WTC11 (cell line): ENCODE measurements at regions not wholly inside any gene's neighbourhood (a gene's known extent, or its start where the extent isn't known, plus 50 kb on each side); places are given as distances from the start of the nearest gene placed in this dataset.

Experiments
- ATAC-seq: fragments of 200-7000 bp; cut with Tn5 transposase; 2 replicates; pipeline ENCODE4 v1.10.0; 2021; ENCODE audit warnings: mild to moderate bottlenecking, moderate library complexity
- CTCF ChIA-PET: fragments of 300-600 bp; sonication (Branson Sonifier 250); formaldehyde crosslinking; loops from one replicate; lab custom pipeline; 2021; ENCODE audit warnings: antibody characterized with exemption; lab: Charles Lee
- POLR2A ChIA-PET: fragments of 350-600 bp; sonication (Branson Sonifier 250); formaldehyde crosslinking; loops from one replicate; lab custom pipeline; 2021; ENCODE audit warnings: antibody characterized with exemption; lab: Charles Lee
- DNase-seq: peaks from one replicate; pipeline ENCODE4 v3.0.0; 2021; ENCODE audit warnings: low spot score
- H3K27ac Mint-ChIP-seq: 2 replicates; pipeline ENCODE4 v1.8.0; 2021; ENCODE audit warnings: mixed read lengths
- H3K27me3 Mint-ChIP-seq: 2 replicates; pipeline ENCODE4 v1.8.0; 2021; ENCODE audit warnings: low read depth, mild to moderate bottlenecking, moderate library complexity, mixed read lengths
- H3K36me3 Mint-ChIP-seq: 2 replicates; pipeline ENCODE4 v1.8.0; 2021; ENCODE audit warnings: mixed read lengths
- H3K4me1 Mint-ChIP-seq: 2 replicates; pipeline ENCODE4 v1.8.0; 2022; ENCODE audit warnings: mixed read lengths
- H3K4me3 Mint-ChIP-seq: 2 replicates; pipeline ENCODE4 v1.8.0; 2021; ENCODE audit warnings: mild to moderate bottlenecking, moderate library complexity, mixed read lengths
- H3K9me3 Mint-ChIP-seq: 2 replicates; pipeline ENCODE4 v1.8.0; 2021; ENCODE audit warnings: mixed read lengths
- AR ChIP-seq: fragments of 250-450 bp; sonication (Bioruptor Pico); IDR thresholded peaks from 2 replicates; pipeline ENCODE4 v1.9.0; 2021; ENCODE audit warnings: mild to moderate bottlenecking
- ATF2 ChIP-seq: sonication (generic); formaldehyde crosslinking; IDR thresholded peaks from 2 replicates; pipeline ENCODE4 v1.8.1; 2022; ENCODE audit warnings: low read depth, missing genetic modification reagents, borderline replicate concordance
- ATF6 ChIP-seq: sonication (generic); formaldehyde crosslinking; IDR thresholded peaks from 2 replicates; pipeline ENCODE4 v1.8.1; 2023; ENCODE audit warnings: mild to moderate bottlenecking, missing genetic modification reagents
- CDX4 ChIP-seq: fragments of 250-450 bp; sonication (Bioruptor Pico); IDR thresholded peaks from 2 replicates; pipeline ENCODE4 v1.9.0; 2021; ENCODE audit warnings: moderate library complexity, mild to moderate bottlenecking, inconsistent platforms, borderline replicate concordance
- E2F1 ChIP-seq: sonication (generic); formaldehyde crosslinking; IDR thresholded peaks from 2 replicates; pipeline ENCODE4 v1.8.0; 2022; ENCODE audit warnings: mild to moderate bottlenecking, missing genetic modification reagents
- ELF4 ChIP-seq: sonication (generic); formaldehyde crosslinking; IDR thresholded peaks from 2 replicates; pipeline ENCODE4 v1.8.1; 2022; ENCODE audit warnings: low read depth, mild to moderate bottlenecking, moderate library complexity, missing genetic modification reagents
- EMX1 ChIP-seq: fragments of 250-450 bp; sonication (Bioruptor Pico); IDR thresholded peaks from 2 replicates; pipeline ENCODE4 v1.8.0; 2021; ENCODE audit warnings: mild to moderate bottlenecking
- FOXP4 ChIP-seq: sonication (generic); formaldehyde crosslinking; IDR thresholded peaks from 2 replicates; pipeline ENCODE4 v1.8.0; 2022; ENCODE audit warnings: mild to moderate bottlenecking, missing genetic modification reagents
- HMGA2 ChIP-seq: fragments of 250-450 bp; sonication (Bioruptor Pico); IDR thresholded peaks from 2 replicates; pipeline ENCODE4 v1.4.0; 2021; ENCODE audit warnings: mild to moderate bottlenecking, moderate library complexity
- IRF2 ChIP-seq: sonication (generic); formaldehyde crosslinking; IDR thresholded peaks from 2 replicates; pipeline ENCODE4 v1.8.0; 2022; ENCODE audit warnings: low read depth, missing genetic modification reagents, borderline replicate concordance
- NFYB ChIP-seq: sonication (generic); formaldehyde crosslinking; conservative IDR thresholded peaks from 2 replicates; pipeline ENCODE4 v1.8.0; 2022; ENCODE audit warnings: low read depth, missing genetic modification reagents
- OVOL2 ChIP-seq: fragments of 250-450 bp; sonication (Bioruptor Pico); IDR thresholded peaks from 2 replicates; pipeline ENCODE4 v1.9.0; 2021; ENCODE audit warnings: mild to moderate bottlenecking, borderline replicate concordance
- PRDM15 ChIP-seq: sonication (generic); formaldehyde crosslinking; IDR thresholded peaks from 2 replicates; pipeline ENCODE4 v1.8.0; 2022; ENCODE audit warnings: missing genetic modification reagents
- SMAD3 ChIP-seq: sonication (generic); formaldehyde crosslinking; IDR thresholded peaks from 2 replicates; pipeline ENCODE4 v1.8.0; 2022; ENCODE audit warnings: missing genetic modification reagents, mild to moderate bottlenecking, borderline replicate concordance
- TF ChIP-seq, protein P1 (sequence below): sonication (generic); formaldehyde crosslinking; IDR thresholded peaks from 2 replicates; pipeline ENCODE4 v1.8.1; 2023; ENCODE audit warnings: mild to moderate bottlenecking, missing genetic modification reagents, moderate library complexity

- no peak for TF ChIP-seq FOXP4 (CRISPR knock-in tag)
- TF ChIP-seq EMX1 (CRISPR knock-in tag) = no peak
- no peak for TF ChIP-seq HMGA2 (CRISPR knock-in tag)
Measured at GRCh38 chr18:76136701-76137100, 358.3 kb downstream of the ZNF516 start (continued).

- DNase-seq (no peak), ATAC-seq (no peak)
- ChIA-PET CTCF (no interaction called here), POLR2A (no interaction called here)
- Mint-ChIP-seq H3K27ac (no peak overlapping the region), H3K36me3 (peaks cover 8% of the 10 kb centered on the region), H3K9me3 (peaks cover 23% of the 10 kb centered on the region), H3K4me1 (no peaks in the 10 kb centered on the region), H3K4me3 (no peak overlapping the region), H3K27me3 (no peaks in the 10 kb centered on the region)
- TF ChIP-seq PRDM15 (no peak), ATF2 (CRISPR knock-in tag) (no peak), E2F1 (CRISPR knock-in tag) (no peak), NFYB (CRISPR knock-in tag) (no peak)
Measured at GRCh38 chr18:76134628-76135027, 360.4 kb downstream of the ZNF516 start.

DNA sequence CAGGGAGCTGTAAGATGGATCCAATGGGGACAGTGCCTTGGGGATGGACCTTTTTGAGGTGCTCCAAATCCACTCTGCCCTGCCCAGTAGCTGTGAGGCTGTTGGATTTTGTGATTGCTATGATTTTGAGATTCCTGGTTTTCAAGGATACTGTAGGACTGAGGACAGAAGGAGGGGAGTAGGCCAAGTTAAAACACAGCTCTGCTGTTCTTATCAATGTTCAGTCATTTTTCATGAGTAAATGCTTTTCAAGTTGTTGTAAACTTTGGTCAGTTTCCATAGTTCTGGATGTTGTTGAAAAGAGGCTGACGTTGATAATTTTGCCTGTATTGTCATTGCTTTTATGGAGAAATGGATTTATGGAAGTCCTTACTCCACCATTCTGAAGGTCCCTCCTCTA is 361.2 kb downstream of the ZNF516 start:
- Mint-ChIP-seq H3K9me3 (peaks cover 23% of the 10 kb centered on the region), H3K4me3 (no peak overlapping the region), H3K4me1 (no peaks in the 10 kb centered on the region), H3K27me3 (no peaks in the 10 kb centered on the region), H3K27ac (no peak overlapping the region), H3K36me3 (peaks cover 8% of the 10 kb centered on the region)
- POLR2A ChIA-PET = no interaction called here
- DNase-seq (no peak), ATAC-seq (no peak)
- CTCF ChIA-PET = no interaction called here
- TF ChIP-seq ATF6 (CRISPR knock-in tag) (no peak), IRF2 (no peak), SMAD3 (CRISPR knock-in tag) (no peak), ATF2 (CRISPR knock-in tag) (no peak), AR (no peak), OVOL2 (CRISPR knock-in tag) (no peak), CDX4 (CRISPR knock-in tag) (no peak), ELF4 (no peak)
- TF ChIP-seq, protein P1, sequence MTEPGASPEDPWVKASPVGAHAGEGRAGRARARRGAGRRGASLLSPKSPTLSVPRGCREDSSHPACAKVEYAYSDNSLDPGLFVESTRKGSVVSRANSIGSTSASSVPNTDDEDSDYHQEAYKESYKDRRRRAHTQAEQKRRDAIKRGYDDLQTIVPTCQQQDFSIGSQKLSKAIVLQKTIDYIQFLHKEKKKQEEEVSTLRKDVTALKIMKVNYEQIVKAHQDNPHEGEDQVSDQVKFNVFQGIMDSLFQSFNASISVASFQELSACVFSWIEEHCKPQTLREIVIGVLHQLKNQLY (CRISPR knock-in tag) = no peak
